SH-SY5Y (cell line): ENCODE measurements at regions not wholly inside any gene's neighbourhood (a gene's known extent, or its start where the extent isn't known, plus 50 kb on each side); places are given as distances from the start of the nearest gene placed in this dataset.

Experiments used
- GATA2 ChIP-seq: IDR thresholded peaks from 2 replicates; pipeline ENCODE4 v1.6.1; 2011; ENCODE audit warnings: mild to moderate bottlenecking, low read depth, low read length
- GATA3 ChIP-seq: IDR thresholded peaks from 2 replicates; pipeline ENCODE4 v1.6.1; 2011; ENCODE audit warnings: low read depth, mild to moderate bottlenecking, low read length, moderate library complexity

GRCh38 chr5:19314840-19315239, 673.2 kb downstream of the CDH18 start:
- TF ChIP-seq GATA2 (no peak), GATA3 (no peak)

- TF ChIP-seq GATA2 (no peak), GATA3 (no peak)
Observed at GRCh38 chr5:19319252-19319651, 668.7 kb downstream of the CDH18 start.

GRCh38 chr5:19322716-19323485, 665.1 kb downstream of the CDH18 start:
- no peak for TF ChIP-seq GATA3
- no peak for TF ChIP-seq GATA2

- TF ChIP-seq GATA3 (no peak), GATA2 (no peak)
Observed at GRCh38 chr5:19334278-19334677, 653.7 kb downstream of the CDH18 start.

GRCh38 chr5:19342942-19343341, 645.1 kb downstream of the CDH18 start:
- no peak for TF ChIP-seq GATA2
- no peak for TF ChIP-seq GATA3

GRCh38 chr5:19352120-19352519, 635.9 kb downstream of the CDH18 start:
- TF ChIP-seq GATA3 = no peak
- no peak for TF ChIP-seq GATA2

GRCh38 chr5:19369048-19369447, 619.0 kb downstream of the CDH18 start:
- no peak for TF ChIP-seq GATA3
- TF ChIP-seq GATA2 = no peak

GRCh38 chr5:19369561-19369960, 618.4 kb downstream of the CDH18 start:
- TF ChIP-seq GATA3 (no peak), GATA2 (no peak)

GRCh38 chr5:19370655-19371386, 617.2 kb downstream of the CDH18 start:
- no peak for TF ChIP-seq GATA3
- TF ChIP-seq GATA2 = no peak

GRCh38 chr5:19388391-19388790, 599.6 kb downstream of the CDH18 start:
- TF ChIP-seq GATA3 (no peak), GATA2 (no peak)

- no peak for TF ChIP-seq GATA3
- no peak for TF ChIP-seq GATA2
Observed at GRCh38 chr5:19401032-19401431, 587.0 kb downstream of the CDH18 start.

- TF ChIP-seq GATA3 (no peak), GATA2 (no peak)
Observed at GRCh38 chr5:19406576-19407365, 581.2 kb downstream of the CDH18 start.

GRCh38 chr5:19408149-19408548, 579.9 kb downstream of the CDH18 start:
- TF ChIP-seq GATA3 (no peak), GATA2 (no peak)

- TF ChIP-seq GATA3 (no peak), GATA2 (no peak)
Observed at GRCh38 chr5:19411936-19412335, 576.1 kb downstream of the CDH18 start.
